Effector memory CD4-positive, alpha-beta T cell (primary cell): ENCODE measurements at regions not wholly inside any gene's neighbourhood (a gene's known extent, or its start where the extent isn't known, plus 50 kb on each side); places are given as distances from the start of the nearest gene placed in this dataset.

Experiments
- DNase-seq, 3 donors: peaks; one replicate each; pipeline ENCODE4 v3.0.0-alpha.2; 2020
- H3K27ac ChIP-seq: 2 replicates; pipeline ENCODE4 v1.7.0; 2013; ENCODE audit warnings: mild to moderate bottlenecking, low read length, moderate library complexity; ENCODE audit not compliant: insufficient read depth, poor library complexity, severe bottlenecking
- H3K27me3 ChIP-seq: replicated peaks from 2 replicates; pipeline ENCODE4 v1.7.0; 2013; ENCODE audit warnings: mild to moderate bottlenecking, low read length; ENCODE audit not compliant: insufficient read depth, control insufficient read depth, poor library complexity, severe bottlenecking
- H3K36me3 ChIP-seq: 2 replicates; pipeline ENCODE4 v1.7.0; 2013; ENCODE audit warnings: mild to moderate bottlenecking, low read length, moderate library complexity; ENCODE audit not compliant: control insufficient read depth, insufficient read depth
- H3K4me1 ChIP-seq: 2 replicates; pipeline ENCODE4 v1.7.0; 2013; ENCODE audit warnings: low read length, mild to moderate bottlenecking; ENCODE audit not compliant: control insufficient read depth, insufficient read depth, poor library complexity, severe bottlenecking
- H3K4me3 ChIP-seq: 2 replicates; pipeline ENCODE4 v1.7.0; 2013; ENCODE audit warnings: low read length, low read depth, mild to moderate bottlenecking; ENCODE audit not compliant: insufficient read depth, poor library complexity, severe bottlenecking
- H3K9me3 ChIP-seq: 2 replicates; pipeline ENCODE4 v1.7.0; 2013; ENCODE audit warnings: mild to moderate bottlenecking, low read length, moderate library complexity; ENCODE audit not compliant: control insufficient read depth

GRCh38 chr7:25313526-25313925 lies 85.2 kb upstream of the NPVF start:
- Histone ChIP-seq H3K4me3 (no peak overlapping the region), H3K36me3 (no peaks in the 10 kb centered on the region), H3K27ac (no peak overlapping the region)

GRCh38 chr7:25314094-25314730 lies 85.9 kb upstream of the NPVF start:
- no peaks in the 10 kb centered on the region for H3K9me3 ChIP-seq
- DNase-seq, result no peak
- no peaks in the 10 kb centered on the region for H3K36me3 ChIP-seq
- no peaks in the 10 kb centered on the region for H3K27me3 ChIP-seq
- H3K4me3 ChIP-seq, result no peak overlapping the region
- H3K4me1 ChIP-seq, result no peaks in the 10 kb centered on the region
- H3K27ac ChIP-seq, result no peak overlapping the region

More at GRCh38 chr7:25313526-25313925, 85.2 kb upstream of the NPVF start:
- H3K9me3 ChIP-seq, result no peaks in the 10 kb centered on the region
- no peaks in the 10 kb centered on the region for H3K27me3 ChIP-seq
- DNase-seq, result no peak
- H3K4me1 ChIP-seq, result no peaks in the 10 kb centered on the region

GRCh38 chr7:25314731-25315267 lies 86.5 kb upstream of the NPVF start:
- DNase-seq, result no peak
- H3K4me3 ChIP-seq, result no peak overlapping the region

GRCh38 chr7:25316366-25316765 lies 88.1 kb upstream of the NPVF start:
- no peaks in the 10 kb centered on the region for H3K4me1 ChIP-seq
- no peak overlapping the region for H3K27ac ChIP-seq
- no peaks in the 10 kb centered on the region for H3K27me3 ChIP-seq
- no peak overlapping the region for H3K4me3 ChIP-seq
- H3K9me3 ChIP-seq, result no peaks in the 10 kb centered on the region
- no peaks in the 10 kb centered on the region for H3K36me3 ChIP-seq
- no peak for DNase-seq

More at GRCh38 chr7:25314731-25315267, 86.5 kb upstream of the NPVF start:
- Histone ChIP-seq H3K36me3 (no peaks in the 10 kb centered on the region), H3K4me1 (no peaks in the 10 kb centered on the region), H3K27me3 (no peaks in the 10 kb centered on the region), H3K9me3 (no peaks in the 10 kb centered on the region), H3K27ac (no peak overlapping the region)

GRCh38 chr7:25318047-25318446 lies 89.8 kb upstream of the NPVF start:
- Histone ChIP-seq H3K36me3 (no peaks in the 10 kb centered on the region), H3K4me3 (no peak overlapping the region), H3K27ac (no peak overlapping the region), H3K4me1 (no peaks in the 10 kb centered on the region), H3K9me3 (no peaks in the 10 kb centered on the region), H3K27me3 (no peaks in the 10 kb centered on the region)
- no peak for DNase-seq

GRCh38 chr7:25319707-25320106 lies 91.4 kb upstream of the NPVF start:
- Histone ChIP-seq H3K4me1 (no peaks in the 10 kb centered on the region), H3K9me3 (no peaks in the 10 kb centered on the region), H3K27me3 (no peaks in the 10 kb centered on the region), H3K4me3 (no peak overlapping the region), H3K36me3 (no peaks in the 10 kb centered on the region), H3K27ac (no peak overlapping the region)
- DNase-seq, result no peak

- Histone ChIP-seq H3K27ac (no peak overlapping the region), H3K9me3 (no peaks in the 10 kb centered on the region), H3K27me3 (no peaks in the 10 kb centered on the region), H3K4me3 (no peak overlapping the region), H3K4me1 (no peaks in the 10 kb centered on the region), H3K36me3 (no peaks in the 10 kb centered on the region)
- DNase-seq, result no peak
These were observed 92.5 kb upstream of the NPVF start for GRCh38 chr7:25320791-25321190.

GRCh38 chr7:25321424-25321823 lies 93.1 kb upstream of the NPVF start:
- Histone ChIP-seq H3K9me3 (no peaks in the 10 kb centered on the region), H3K27me3 (no peaks in the 10 kb centered on the region), H3K4me3 (no peak overlapping the region), H3K36me3 (no peaks in the 10 kb centered on the region), H3K4me1 (no peaks in the 10 kb centered on the region), H3K27ac (no peak overlapping the region)
- DNase-seq, result no peak

- DNase-seq, result no peak
- H3K36me3 ChIP-seq, result no peaks in the 10 kb centered on the region
- no peaks in the 10 kb centered on the region for H3K4me1 ChIP-seq
These were observed 94.2 kb upstream of the NPVF start for GRCh38 chr7:25322473-25322872.

GRCh38 chr7:25325186-25325757 lies 97.0 kb upstream of the NPVF start:
- Histone ChIP-seq H3K9me3 (no peaks in the 10 kb centered on the region), H3K36me3 (no peaks in the 10 kb centered on the region), H3K27me3 (no peaks in the 10 kb centered on the region), H3K27ac (no peak overlapping the region), H3K4me3 (no peak overlapping the region), H3K4me1 (no peaks in the 10 kb centered on the region)
- no peak for DNase-seq

More at GRCh38 chr7:25322473-25322872, 94.2 kb upstream of the NPVF start:
- Histone ChIP-seq H3K9me3 (no peaks in the 10 kb centered on the region), H3K4me3 (no peak overlapping the region), H3K27me3 (no peaks in the 10 kb centered on the region), H3K27ac (no peak overlapping the region)
